ENCODE measurements at regions not wholly inside any gene's neighbourhood (a gene's known extent, or its start where the extent isn't known, plus 50 kb on each side); places are given as distances from the start of the nearest gene placed in this dataset.
"Not testable (repeated sequence)": the region's sequence is repeated elsewhere in the genome, so short reads cannot be mapped to it uniquely, and the experiment has no call there.

GRCh38 chr5:51802551-51803184, 419.4 kb downstream of the ISL1 start:
- TF ChIP-seq, protein P1, sequence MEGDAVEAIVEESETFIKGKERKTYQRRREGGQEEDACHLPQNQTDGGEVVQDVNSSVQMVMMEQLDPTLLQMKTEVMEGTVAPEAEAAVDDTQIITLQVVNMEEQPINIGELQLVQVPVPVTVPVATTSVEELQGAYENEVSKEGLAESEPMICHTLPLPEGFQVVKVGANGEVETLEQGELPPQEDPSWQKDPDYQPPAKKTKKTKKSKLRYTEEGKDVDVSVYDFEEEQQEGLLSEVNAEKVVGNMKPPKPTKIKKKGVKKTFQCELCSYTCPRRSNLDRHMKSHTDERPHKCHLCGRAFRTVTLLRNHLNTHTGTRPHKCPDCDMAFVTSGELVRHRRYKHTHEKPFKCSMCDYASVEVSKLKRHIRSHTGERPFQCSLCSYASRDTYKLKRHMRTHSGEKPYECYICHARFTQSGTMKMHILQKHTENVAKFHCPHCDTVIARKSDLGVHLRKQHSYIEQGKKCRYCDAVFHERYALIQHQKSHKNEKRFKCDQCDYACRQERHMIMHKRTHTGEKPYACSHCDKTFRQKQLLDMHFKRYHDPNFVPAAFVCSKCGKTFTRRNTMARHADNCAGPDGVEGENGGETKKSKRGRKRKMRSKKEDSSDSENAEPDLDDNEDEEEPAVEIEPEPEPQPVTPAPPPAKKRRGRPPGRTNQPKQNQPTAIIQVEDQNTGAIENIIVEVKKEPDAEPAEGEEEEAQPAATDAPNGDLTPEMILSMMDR (IDR thresholded peaks at IDR 0.05; ENCODE audit: borderline replicate concordance, insufficient read depth, low read depth, low read length) = no peak

GRCh38 chr5:51806677-51807076, 423.4 kb downstream of the ISL1 start:
- H3K4me3 ChIP-seq (ENCODE audit: low read depth, low read length) = no peak overlapping the region
- TF ChIP-seq, protein P1 (IDR thresholded peaks at IDR 0.05; ENCODE audit: borderline replicate concordance, insufficient read depth, low read depth, low read length) = no peak

More at GRCh38 chr5:51802551-51803184, 419.4 kb downstream of the ISL1 start:
- H3K4me3 ChIP-seq (ENCODE audit: low read depth, low read length) = no peak overlapping the region

DNA sequence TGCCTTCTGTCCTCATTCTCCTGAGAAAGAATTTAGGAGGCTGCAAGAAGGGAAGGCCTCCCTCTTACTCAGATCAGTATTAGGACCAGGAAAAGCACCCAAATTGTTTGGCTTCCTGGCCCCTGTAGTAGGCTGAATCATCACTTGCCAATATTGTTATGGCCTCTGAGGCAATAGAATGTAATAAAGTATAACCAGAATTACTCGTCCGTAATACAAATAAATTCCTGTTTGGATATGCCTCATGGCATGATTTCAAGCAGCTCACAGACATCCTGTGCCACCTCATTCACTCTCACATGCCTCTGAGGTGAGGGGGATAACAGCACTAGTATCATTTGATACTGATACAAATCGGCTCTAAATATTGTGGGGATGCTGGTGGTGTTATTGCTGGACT, 427.3 kb downstream of the ISL1 start:
- H3K4me3 ChIP-seq (ENCODE audit: low read depth, low read length) = no peak overlapping the region
- TF ChIP-seq, protein P1 (IDR thresholded peaks at IDR 0.05; ENCODE audit: borderline replicate concordance, insufficient read depth, low read depth, low read length) = no peak

DNA sequence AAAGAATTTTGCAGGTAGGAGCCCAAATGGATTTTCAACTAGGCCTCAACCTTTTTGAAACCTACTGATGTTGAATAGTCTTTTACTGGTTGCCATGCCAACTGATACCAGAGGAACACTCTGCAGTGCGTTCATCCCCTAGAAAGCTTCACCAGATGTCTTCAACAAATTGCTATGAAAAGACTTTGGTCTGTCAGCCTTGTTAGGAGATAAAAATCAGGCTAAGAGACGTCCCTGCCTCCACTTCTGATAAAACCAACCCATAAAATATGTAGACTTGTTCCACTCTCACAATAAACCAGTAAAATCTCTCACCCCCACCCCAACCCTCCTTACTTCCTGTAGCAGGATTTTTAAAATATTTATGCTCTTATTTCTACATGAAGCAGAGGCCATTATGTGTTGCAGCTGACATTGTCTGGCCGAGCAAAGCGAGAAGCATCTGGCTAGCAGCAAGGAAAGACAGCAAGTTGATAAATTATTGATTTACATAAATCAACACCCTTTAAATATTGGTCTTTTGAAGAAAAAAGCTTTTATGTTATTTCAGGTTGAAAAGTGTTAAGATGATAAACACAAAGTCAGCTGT, 428.7 kb downstream of the ISL1 start:
- H3K4me3 ChIP-seq (ENCODE audit: low read depth, low read length) = no peak overlapping the region
- TF ChIP-seq, protein P1 (IDR thresholded peaks at IDR 0.05; ENCODE audit: borderline replicate concordance, insufficient read depth, low read depth, low read length) = no peak

GRCh38 chr5:51814817-51815216, 431.6 kb downstream of the ISL1 start:
- H3K4me3 ChIP-seq (ENCODE audit: low read depth, low read length) = not testable (repeated sequence)

- no peak overlapping the region for H3K4me3 ChIP-seq (ENCODE audit: low read depth, low read length)
- TF ChIP-seq, protein P1 (IDR thresholded peaks at IDR 0.05; ENCODE audit: borderline replicate concordance, insufficient read depth, low read depth, low read length) = no peak
Measured at GRCh38 chr5:51816427-51816826, 433.2 kb downstream of the ISL1 start.

GRCh38 chr5:51821697-51822096, 438.4 kb downstream of the ISL1 start:
- TF ChIP-seq, protein P1 (IDR thresholded peaks at IDR 0.05; ENCODE audit: borderline replicate concordance, insufficient read depth, low read depth, low read length) = no peak
- H3K4me3 ChIP-seq (ENCODE audit: low read depth, low read length) = no peak overlapping the region
